GM06990 (cell line): ENCODE measurements at regions not wholly inside any gene's neighbourhood (a gene's known extent, or its start where the extent isn't known, plus 50 kb on each side); places are given as distances from the start of the nearest gene placed in this dataset.
A peak's percentile ranks its signal among the peaks of the same experiment; 100 is the strongest.

Source experiments
- DNase-seq: peaks from one replicate; pipeline ENCODE4 v3.0.0-alpha.2; 2011; ENCODE audit not compliant: insufficient read length; ENCODE audit errors: extremely low read depth
- H3K27me3 ChIP-seq: replicated peaks from 2 replicates; pipeline ENCODE4 v1.6.0; 2011; ENCODE audit warnings: low read length; ENCODE audit not compliant: control insufficient read depth, insufficient read depth
- H3K36me3 ChIP-seq: 2 replicates; pipeline ENCODE4 v1.5.1; 2011; ENCODE audit warnings: low read length; ENCODE audit not compliant: control insufficient read depth, insufficient read depth
- H3K4me3 ChIP-seq: replicated peaks from 2 replicates; pipeline ENCODE4 v1.5.1; 2011; ENCODE audit warnings: low read depth, mild to moderate bottlenecking, control low read depth, low read length
- TF ChIP-seq, protein P1 (sequence below): IDR thresholded peaks from 2 replicates; pipeline ENCODE4 v1.5.1; 2011; ENCODE audit warnings: low read length, control low read depth, mild to moderate bottlenecking, inconsistent platforms; ENCODE audit not compliant: insufficient read depth, poor library complexity, severe bottlenecking

DNA sequence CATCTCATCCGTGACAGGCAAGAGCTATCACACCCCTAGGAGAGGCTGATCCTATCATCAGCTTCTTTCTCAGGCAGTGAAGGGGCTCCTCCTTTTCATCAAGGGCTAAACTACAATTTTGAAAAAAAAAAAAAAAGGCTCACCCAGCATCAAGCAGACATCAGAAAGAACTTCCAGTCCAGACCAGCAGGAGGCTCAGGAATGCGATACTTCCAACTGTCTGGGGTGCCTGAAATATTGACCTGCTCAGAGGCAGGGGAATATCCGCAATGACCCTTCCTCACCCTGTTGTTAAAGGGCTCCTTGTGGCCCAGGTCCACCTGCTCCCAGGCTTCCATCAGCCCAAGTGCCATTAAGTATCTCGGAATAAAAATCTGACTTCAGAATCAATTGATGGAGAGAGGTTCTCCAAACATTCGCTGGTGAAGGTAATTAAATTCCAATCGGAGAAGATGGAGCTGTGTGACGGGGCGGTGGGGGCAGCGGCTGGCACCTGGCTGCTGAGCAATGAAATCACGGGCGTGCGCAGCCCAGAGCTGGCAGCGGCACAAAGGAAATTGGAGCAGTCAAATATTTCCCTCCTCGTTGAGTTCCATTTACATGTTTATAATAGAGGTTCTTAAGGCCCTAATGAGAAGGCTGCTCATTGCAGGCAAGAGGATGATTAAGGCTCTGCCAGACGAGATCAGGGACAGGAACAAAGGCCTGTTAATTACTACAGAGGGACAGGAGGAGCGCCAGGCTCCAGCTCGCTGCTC lies 69.0 kb upstream of the THY1 start:
- TF ChIP-seq, protein P1, sequence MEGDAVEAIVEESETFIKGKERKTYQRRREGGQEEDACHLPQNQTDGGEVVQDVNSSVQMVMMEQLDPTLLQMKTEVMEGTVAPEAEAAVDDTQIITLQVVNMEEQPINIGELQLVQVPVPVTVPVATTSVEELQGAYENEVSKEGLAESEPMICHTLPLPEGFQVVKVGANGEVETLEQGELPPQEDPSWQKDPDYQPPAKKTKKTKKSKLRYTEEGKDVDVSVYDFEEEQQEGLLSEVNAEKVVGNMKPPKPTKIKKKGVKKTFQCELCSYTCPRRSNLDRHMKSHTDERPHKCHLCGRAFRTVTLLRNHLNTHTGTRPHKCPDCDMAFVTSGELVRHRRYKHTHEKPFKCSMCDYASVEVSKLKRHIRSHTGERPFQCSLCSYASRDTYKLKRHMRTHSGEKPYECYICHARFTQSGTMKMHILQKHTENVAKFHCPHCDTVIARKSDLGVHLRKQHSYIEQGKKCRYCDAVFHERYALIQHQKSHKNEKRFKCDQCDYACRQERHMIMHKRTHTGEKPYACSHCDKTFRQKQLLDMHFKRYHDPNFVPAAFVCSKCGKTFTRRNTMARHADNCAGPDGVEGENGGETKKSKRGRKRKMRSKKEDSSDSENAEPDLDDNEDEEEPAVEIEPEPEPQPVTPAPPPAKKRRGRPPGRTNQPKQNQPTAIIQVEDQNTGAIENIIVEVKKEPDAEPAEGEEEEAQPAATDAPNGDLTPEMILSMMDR: peak; percentile 14
- no peak for DNase-seq
- H3K27me3 ChIP-seq: peaks cover 7% of the 10 kb centered on the region
- H3K4me3 ChIP-seq: no peak overlapping the region
- H3K36me3 ChIP-seq: no peaks in the 10 kb centered on the region

DNA sequence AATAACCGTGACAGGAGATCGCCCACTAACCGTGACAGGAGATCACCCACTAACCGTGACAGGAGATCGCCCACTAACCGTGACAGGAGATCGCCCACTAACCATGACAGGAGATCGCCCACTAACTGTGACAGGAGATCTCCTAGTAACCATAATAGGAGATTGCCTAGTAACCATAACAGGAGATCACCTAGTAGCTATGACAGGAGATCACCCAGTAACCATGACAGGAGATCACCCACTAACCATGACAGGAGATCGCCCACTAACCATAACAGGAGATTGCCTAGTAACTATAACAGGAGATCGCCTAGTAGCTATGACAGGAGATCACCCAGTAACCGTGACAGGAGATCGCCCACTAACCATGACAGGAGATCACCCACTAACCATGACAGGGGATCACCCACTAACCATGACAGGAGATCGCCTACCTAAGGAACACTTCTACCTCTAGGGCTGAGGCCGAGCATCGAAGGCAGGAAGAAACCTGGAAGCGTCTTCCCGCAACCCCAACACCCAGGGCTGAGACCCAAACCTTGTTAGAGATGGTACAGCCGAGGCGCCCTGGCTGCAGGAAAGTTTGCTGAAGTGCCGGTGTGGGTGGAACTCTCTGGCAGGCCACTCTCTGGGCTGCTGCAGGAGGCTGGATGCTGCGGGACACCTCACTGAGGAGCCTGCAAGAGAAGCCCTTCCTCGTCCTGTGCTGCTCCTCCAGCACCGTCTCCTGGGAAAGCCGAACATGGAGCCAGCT lies 67.5 kb upstream of the THY1 start:
- TF ChIP-seq, protein P1: no peak
- DNase-seq: no peak
- Histone ChIP-seq H3K4me3 (no peak overlapping the region), H3K27me3 (peaks cover 7% of the 10 kb centered on the region), H3K36me3 (no peaks in the 10 kb centered on the region)

DNA sequence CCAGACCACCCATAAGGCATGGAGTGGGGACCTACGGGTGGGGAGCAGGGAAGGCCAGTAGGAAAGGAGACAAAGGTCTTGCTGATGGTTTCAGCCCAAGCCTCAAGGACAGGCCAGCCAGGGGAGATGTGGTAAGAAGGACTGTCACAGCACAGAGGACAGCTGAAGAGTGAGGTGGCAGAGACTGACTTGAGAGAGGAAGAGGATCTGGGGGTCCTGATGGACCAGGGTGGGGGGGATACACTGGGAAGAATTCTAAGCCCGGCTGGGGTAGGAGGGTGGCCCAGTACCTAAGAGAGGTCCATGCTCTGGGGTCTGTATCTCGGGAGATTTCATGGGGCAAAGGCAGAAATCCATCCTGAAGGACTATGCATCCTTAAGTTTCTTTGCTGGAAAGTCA lies 66.1 kb upstream of the THY1 start:
- H3K27me3 ChIP-seq: peaks cover 7% of the 10 kb centered on the region
- DNase-seq: no peak
- no peak overlapping the region for H3K4me3 ChIP-seq
- TF ChIP-seq, protein P1: no peak
- no peaks in the 10 kb centered on the region for H3K36me3 ChIP-seq

DNA sequence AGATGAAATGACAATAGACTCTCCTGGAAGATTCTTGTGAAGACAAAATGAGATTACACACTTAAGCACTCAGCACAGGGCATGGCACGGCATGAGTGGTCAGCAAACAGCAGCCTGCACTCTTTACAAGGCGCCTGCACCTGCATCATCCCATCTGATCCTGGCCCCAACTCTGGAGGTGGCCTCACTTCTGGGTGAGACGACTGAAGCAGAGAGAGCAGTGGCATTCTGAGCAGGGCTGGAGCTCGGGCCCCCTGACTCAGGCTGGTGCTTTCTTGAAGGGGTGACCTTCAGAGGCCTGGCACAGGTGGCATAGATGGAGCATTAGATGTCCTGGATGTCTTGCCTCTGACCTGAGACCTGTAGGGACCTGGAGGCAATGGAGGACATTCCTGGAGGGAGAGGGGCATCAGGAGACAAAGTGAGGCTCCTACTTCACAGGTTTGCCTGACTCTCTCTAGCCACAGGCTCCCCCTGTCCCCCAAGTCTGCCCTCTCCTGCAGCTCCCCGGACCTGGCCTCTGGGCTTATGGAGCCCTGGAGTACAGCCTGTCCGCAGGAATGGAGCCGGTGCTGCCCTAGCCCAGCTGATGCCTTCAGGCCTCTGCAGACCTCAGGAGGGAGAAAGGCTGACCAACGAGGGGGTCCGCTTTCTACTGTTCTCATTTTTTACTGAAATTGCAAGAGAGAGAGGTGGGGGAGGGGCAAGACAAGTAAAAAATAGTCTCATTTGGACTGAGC lies 65.5 kb upstream of the THY1 start:
- no peak overlapping the region for H3K4me3 ChIP-seq
- DNase-seq: no peak
- TF ChIP-seq, protein P1: no peak
- H3K27me3 ChIP-seq: peaks cover 7% of the 10 kb centered on the region
- no peaks in the 10 kb centered on the region for H3K36me3 ChIP-seq

DNA sequence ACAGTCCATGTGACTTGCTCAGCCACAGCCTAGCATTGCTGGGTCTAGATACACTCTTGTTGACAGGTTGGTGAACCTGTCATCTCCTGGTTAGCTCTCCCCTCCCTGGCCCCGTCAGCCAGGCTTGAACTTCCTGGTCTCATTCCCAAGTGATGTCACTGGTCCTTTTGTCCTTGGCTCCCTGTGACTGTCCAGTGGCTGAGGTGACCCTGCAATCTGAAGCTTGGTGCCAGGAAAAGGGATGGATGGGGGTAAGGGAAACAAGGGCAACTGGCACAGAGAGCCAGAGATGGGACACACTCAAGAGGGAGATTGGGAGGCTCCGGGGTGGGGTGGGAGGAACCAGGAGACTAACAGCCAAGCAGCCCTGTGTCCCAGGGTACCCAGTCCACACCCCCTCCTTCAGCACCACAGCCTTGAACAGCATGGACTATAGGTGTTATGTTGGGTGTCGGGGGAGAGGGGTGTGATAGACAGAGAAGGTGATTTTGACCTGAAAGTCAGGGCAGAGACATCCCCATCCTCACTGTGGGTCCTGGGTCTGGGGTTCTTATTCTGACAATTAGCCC lies 63.8 kb upstream of the THY1 start:
- TF ChIP-seq, protein P1: no peak
- Histone ChIP-seq H3K36me3 (no peaks in the 10 kb centered on the region), H3K4me3 (no peak overlapping the region), H3K27me3 (peaks cover 4% of the 10 kb centered on the region)
- DNase-seq: no peak
